ENCODE measurements at regions not wholly inside any gene's neighbourhood (a gene's known extent, or its start where the extent isn't known, plus 50 kb on each side); places are given as distances from the start of the nearest gene placed in this dataset.

GRCh38 chr12:4201333-4202100, 72.0 kb upstream of the CCND2 start:
- intact Hi-C loops (cut with micrococcal nuclease) (no loop called here), dilution Hi-C loops (cut with MboI; ENCODE audit: extremely low pct_ligation_motif_present, low sequenced_read_pairs) (no loop called here)
- peaks cover 1 to 5% of the 10 kb centered on the region in 2 experiments for H3K27me3 ChIP-seq (ENCODE audit: control insufficient read depth in 2 of 2, insufficient read depth in 2 of 2, low read length in 2 of 2)
- no peaks in the 10 kb centered on the region for H3K36me3 ChIP-seq (ENCODE audit: control insufficient read depth in 2 of 2, extremely low read depth in 1 of 2, insufficient read depth in 2 of 2, low read length in 2 of 2)
- no peaks in the 10 kb centered on the region for H3K9me1 ChIP-seq (replicated peaks; ENCODE audit: control insufficient read depth, extremely low read depth, insufficient read depth, low read length)
- no peaks in the 10 kb centered on the region for H4K20me1 ChIP-seq (replicated peaks; ENCODE audit: control insufficient read depth, extremely low read depth, insufficient read depth, low read length)
- DNase-seq (ENCODE audit: low read depth, low spot score) (no peak), FAIRE-seq (no peak)
- H2AFZ ChIP-seq (ENCODE audit: low read depth, low read length) = no peak overlapping the region
- BruUV-seq (replicated peaks) = no TSS peak
- POLR2A ChIA-PET = no interaction called here
- TF ChIP-seq POLR2AphosphoS5 (IDR thresholded peaks at IDR 0.05; ENCODE audit: insufficient read depth, low read depth, low read length) = no peak
- no peak for TF ChIP-seq MYC (IDR thresholded peaks at IDR 0.05; ENCODE audit: low read depth, low read length)
- no peak for TF ChIP-seq JUN (IDR thresholded peaks at IDR 0.05; ENCODE audit: borderline replicate concordance, insufficient read depth, insufficient read length, low read depth)
- TF ChIP-seq CTCF (IDR thresholded peaks at IDR 0.05; ENCODE audit: extremely low read depth in 1 of 2, insufficient read depth in 1 of 2, low read depth in 1 of 2, low read length in 2 of 2) = no peak
- no peak for TF ChIP-seq POLR2A (IDR thresholded peaks at IDR 0.05; ENCODE audit: low read depth, low read length)
- no peak for TF ChIP-seq FOS (IDR thresholded peaks at IDR 0.05; ENCODE audit: borderline replicate concordance, insufficient read depth, low read length)
- no peak for TF ChIP-seq GATA2 (IDR thresholded peaks at IDR 0.05; ENCODE audit: insufficient read depth, insufficient read length, low read depth, low read length)
- no peak for TF ChIP-seq EZH2 (IDR thresholded peaks at IDR 0.05; ENCODE audit: borderline replicate concordance, low read depth, low read length, severe bottlenecking)
- no peak overlapping the region for H3K9ac ChIP-seq (replicated peaks; ENCODE audit: extremely low read depth, insufficient read depth, low read length)
- H3K79me2 ChIP-seq (ENCODE audit: control insufficient read depth, insufficient read depth, low read length) = no peaks in the 10 kb centered on the region
- H3K4me2 ChIP-seq (ENCODE audit: insufficient read depth, low read length) = no peak overlapping the region
- no peaks in the 10 kb centered on the region for H3K9me3 ChIP-seq (replicated peaks; ENCODE audit: control insufficient read depth, insufficient read depth, low read length)
- no peak overlapping the region for H3K27ac ChIP-seq (ENCODE audit: insufficient read depth, low read depth, low read length)
- H3K4me1 ChIP-seq (ENCODE audit: control insufficient read depth, extremely low read depth, insufficient read depth, low read length) = no peaks in the 10 kb centered on the region
- CTCF ChIA-PET = no interaction called here
- H3K4me3 ChIP-seq (replicated peaks in 1 of 3; ENCODE audit: insufficient read depth in 1 of 3, low read depth in 1 of 3, low read length in 3 of 3) = no peak overlapping the region

All from endothelial cell of umbilical vein (primary cell).